GM12864 (cell line): ENCODE measurements at regions not wholly inside any gene's neighbourhood (a gene's known extent, or its start where the extent isn't known, plus 50 kb on each side); places are given as distances from the start of the nearest gene placed in this dataset.
"Not testable (repeated sequence)": the region's sequence is repeated elsewhere in the genome, so short reads cannot be mapped to it uniquely, and the experiment has no call there.

Source experiments
- DNase-seq: peaks from one replicate; pipeline ENCODE4 v3.0.0-alpha.2; 2011; ENCODE audit warnings: low read depth
- H3K4me3 ChIP-seq: 2 replicates; pipeline ENCODE4 v1.5.1; 2011; ENCODE audit warnings: mild to moderate bottlenecking, low read depth, low read length, control low read depth
- TF ChIP-seq, protein P1 (sequence below): IDR thresholded peaks from 2 replicates; pipeline ENCODE4 v1.5.1; 2011; ENCODE audit warnings: low read depth, mild to moderate bottlenecking, moderate library complexity, low read length, control low read depth, inconsistent platforms; ENCODE audit errors: missing control alignments

DNA sequence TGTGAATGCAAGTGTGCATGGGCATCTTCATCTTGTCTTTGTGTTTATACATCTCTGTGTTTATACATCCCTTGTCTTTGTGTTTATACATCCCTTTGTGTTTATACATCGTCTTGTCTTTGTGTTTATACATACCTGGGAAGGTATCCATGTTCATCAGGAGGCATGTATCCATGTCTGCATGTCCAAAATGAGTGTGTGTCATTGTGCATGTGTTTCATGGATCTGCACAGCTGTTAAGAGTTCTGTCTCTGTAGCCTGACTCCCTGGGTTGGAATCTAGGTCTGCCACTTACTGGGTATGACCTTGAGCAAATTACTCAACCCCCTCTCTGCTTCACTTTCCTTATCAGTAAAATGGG, 50.1 kb upstream of the SIRPA start:
- H3K4me3 ChIP-seq, result no peak overlapping the region
- TF ChIP-seq, protein P1, sequence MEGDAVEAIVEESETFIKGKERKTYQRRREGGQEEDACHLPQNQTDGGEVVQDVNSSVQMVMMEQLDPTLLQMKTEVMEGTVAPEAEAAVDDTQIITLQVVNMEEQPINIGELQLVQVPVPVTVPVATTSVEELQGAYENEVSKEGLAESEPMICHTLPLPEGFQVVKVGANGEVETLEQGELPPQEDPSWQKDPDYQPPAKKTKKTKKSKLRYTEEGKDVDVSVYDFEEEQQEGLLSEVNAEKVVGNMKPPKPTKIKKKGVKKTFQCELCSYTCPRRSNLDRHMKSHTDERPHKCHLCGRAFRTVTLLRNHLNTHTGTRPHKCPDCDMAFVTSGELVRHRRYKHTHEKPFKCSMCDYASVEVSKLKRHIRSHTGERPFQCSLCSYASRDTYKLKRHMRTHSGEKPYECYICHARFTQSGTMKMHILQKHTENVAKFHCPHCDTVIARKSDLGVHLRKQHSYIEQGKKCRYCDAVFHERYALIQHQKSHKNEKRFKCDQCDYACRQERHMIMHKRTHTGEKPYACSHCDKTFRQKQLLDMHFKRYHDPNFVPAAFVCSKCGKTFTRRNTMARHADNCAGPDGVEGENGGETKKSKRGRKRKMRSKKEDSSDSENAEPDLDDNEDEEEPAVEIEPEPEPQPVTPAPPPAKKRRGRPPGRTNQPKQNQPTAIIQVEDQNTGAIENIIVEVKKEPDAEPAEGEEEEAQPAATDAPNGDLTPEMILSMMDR, result no peak
- DNase-seq, result no peak

DNA sequence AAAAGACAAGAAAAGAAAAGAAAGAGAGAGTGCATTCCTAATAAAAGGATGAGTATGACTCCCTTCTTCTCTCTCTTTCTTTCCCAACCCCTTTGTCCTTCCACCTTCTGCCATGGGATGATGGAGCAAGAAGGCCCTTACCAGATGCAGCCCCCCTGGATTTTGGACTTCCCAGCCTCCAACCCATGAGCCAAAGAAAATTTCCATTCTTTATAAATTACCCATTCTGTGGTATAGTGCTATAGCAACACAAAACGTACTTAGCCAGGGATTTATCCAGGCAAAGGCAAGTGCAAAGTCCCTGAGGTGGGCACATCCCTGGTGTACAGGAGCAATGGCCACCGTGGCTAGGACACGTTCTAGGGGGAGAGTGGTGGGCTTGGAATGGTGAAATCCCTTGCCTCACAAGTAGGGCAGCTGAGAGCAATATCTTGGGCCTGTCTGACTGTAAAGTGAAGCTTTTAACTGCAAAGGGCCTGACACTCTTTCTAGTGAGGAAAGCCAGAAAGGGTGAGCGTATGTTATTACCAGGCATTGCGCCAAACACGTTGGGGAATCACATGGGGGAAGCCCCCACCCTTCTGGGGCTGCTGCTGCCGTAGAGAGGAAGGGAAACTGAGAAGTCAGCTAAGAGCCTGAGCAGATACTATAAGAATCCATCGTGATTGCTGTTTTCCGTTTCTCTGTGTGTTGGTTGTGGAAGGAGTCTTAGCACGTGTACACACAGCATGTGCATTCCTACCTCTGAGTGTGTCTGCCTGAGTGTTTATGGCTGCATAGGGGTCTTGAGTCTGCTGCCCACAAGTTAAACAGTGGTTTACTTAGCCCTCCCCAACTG, 50.7 kb upstream of the SIRPA start:
- DNase-seq, result peak; percentile 64
- H3K4me3 ChIP-seq, result no peak overlapping the region
- TF ChIP-seq, protein P1, result no peak

DNA sequence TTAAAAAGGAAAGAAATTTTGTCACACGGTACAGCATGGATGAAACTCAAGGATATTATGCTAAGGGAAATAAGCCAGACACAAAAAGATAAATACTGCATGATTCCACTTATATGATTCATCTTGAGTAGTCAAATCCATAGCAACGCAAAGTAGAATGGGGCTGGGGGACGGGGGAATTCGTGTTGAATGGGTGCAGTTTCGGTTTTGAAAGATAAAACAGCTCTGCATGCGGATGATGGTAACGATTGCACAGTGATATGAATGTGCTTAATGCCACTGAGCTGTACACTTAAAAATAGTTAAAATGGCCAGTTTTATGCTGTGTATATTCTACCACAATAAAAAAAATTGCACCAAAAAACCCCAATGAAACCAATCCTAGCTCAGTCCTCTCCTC, 52.9 kb upstream of the SIRPA start:
- DNase-seq, result no peak
- no peak overlapping the region for H3K4me3 ChIP-seq
- TF ChIP-seq, protein P1, result no peak

DNA sequence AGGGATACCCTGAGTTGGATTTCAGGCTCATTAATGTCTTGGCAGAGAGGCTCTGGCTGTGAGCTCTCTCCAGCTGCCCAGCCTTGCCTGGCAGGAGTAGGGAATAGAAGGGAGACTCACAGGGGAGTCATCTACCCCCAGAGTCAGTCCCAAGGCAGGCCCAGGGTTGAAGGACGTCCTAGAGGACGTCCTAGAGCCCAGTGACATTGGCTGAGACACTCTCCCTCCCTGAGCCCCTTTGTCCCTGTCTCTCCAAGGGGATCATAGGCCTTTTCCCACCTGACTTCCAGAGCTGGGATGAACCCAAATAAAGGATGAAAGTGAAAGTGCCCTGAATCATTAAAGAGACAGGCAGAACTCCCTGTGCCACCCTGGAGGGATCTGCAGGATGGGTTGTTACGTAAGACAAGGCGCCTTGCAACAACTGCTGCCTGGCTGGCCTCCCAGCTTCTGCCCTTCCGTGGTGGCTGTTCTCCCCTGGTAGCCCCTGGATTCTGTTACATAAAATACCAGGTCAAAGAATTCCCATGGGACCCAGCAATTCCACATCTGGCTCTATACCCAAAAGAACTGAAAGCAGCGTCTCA, 53.6 kb upstream of the SIRPA start:
- DNase-seq, result no peak
- no peak overlapping the region for H3K4me3 ChIP-seq
- TF ChIP-seq, protein P1, result no peak

DNA sequence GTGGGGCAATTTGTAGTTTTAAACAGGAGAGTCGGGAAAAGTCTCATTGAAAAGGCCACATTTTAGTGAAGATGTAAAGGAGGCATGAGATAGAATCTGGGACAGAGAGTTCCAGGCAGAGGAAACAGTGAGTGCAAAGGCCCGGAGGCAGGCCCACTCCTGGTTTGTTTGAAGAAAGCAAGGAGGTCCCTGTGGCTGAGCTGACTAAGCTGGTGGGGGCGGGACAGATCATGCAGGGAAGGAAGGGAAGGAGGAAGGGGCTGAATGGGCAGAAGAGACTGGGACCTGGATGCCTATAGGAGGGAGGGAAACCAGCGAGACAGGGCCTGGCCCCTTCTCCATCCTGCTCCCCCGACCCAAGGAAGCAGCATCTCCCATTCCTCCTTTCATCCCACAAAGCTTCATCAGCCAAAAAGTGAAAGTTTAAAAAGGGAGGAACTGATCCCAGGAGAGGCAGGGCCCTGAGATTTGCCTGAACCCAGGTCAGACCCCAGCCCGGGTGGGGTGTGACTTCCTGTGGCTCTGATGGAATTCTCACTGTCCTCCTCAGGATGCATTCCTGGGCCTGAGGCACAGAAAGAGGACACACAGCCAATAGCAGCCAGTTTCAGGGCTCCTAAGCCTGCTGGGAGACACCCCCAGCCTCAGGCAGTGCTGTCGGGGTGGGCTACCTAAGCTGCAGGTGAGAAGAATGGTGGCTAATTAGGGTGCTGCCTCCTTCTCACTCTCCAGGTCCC, 54.2 kb upstream of the SIRPA start:
- DNase-seq, result no peak
- TF ChIP-seq, protein P1, result no peak
- H3K4me3 ChIP-seq, result no peak overlapping the region

DNA sequence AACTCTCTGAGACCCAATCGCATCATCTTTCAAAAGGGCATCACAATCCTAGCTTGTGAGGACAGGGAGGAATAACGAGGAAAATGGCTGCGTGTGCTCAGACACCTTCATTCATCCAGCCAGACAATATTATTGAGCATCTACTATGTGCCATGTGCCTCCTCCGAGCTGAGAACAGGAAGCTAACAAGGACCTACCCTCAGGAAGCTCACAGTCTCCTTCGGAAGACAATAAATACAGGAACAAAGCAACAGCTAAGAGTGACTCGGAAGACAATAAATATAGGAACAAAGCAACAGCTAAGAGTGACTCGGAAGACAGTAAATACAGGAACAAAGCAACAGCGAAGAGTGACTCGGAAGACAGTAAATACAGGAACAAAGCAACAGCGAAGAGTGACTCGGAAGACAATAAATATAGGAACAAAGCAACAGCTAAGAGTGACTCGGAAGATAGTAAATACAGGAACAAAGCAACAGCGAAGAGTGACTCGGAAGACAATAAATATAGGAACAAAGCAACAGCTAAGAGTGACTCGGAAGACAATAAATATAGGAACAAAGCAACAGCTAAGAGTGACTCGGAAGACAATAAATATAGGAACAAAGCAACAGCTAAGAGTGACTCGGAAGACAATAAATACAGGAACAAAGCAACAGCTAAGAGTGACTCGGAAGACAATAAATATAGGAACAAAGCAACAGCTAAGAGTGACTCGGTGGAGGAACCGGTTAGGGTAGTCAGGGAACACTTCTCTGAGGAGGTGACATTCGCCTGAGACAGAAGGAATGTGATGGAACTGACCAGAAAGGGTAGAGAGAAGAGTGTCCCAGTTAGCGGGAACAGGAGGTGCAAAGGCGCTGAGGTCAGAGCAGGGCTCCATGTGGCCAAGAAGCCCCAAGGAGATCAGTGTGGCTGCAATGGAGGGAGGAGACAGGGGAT, 55.6 kb upstream of the SIRPA start:
- not testable (repeated sequence) for DNase-seq, H3K4me3 ChIP-seq
